CD14-positive monocyte (primary cell): ENCODE measurements at regions not wholly inside any gene's neighbourhood (a gene's known extent, or its start where the extent isn't known, plus 50 kb on each side); places are given as distances from the start of the nearest gene placed in this dataset.

ENCODE experiments used
- DNase-seq, 3 donors: peaks; one replicate each; pipeline ENCODE4 v3.0.0-alpha.2; 2011 to 2022
- H2AFZ ChIP-seq: 2 replicates; pipeline ENCODE4 v1.6.0; 2012; ENCODE audit warnings: mild to moderate bottlenecking, low read depth, low read length, inconsistent platforms; ENCODE audit not compliant: insufficient read depth, poor library complexity, severe bottlenecking
- H3K27ac ChIP-seq, 2 donors: 1 replicate in 1 of 2; 2 replicates in 1 of 2; pipeline ENCODE4 v1.5.1; 2012 to 2013; ENCODE audit warnings: low read length in 2 of 2, control low read depth in 1 of 2, inconsistent platforms in 1 of 2, low read depth in 1 of 2, mild to moderate bottlenecking in 1 of 2
- H3K27me3 ChIP-seq, 2 donors: one replicate each; pipeline versions ENCODE4 v1.6.0 to v1.6.1; 2011 to 2013; ENCODE audit warnings: low read length in 2 of 2; ENCODE audit not compliant: control insufficient read depth in 2 of 2, insufficient read depth in 2 of 2
- H3K36me3 ChIP-seq, 2 donors: replicated peaks in 1 of 2; 1 replicate in 1 of 2; 2 replicates in 1 of 2; pipeline versions ENCODE4 v1.5.1 to v1.6.1; 2012 to 2013; ENCODE audit warnings: low read length in 2 of 2, control low read depth in 1 of 2, inconsistent platforms in 1 of 2, mild to moderate bottlenecking in 1 of 2; ENCODE audit not compliant: insufficient read depth in 2 of 2, control insufficient read depth in 1 of 2
- H3K4me1 ChIP-seq, 2 donors: 1 replicate in 1 of 2; 2 replicates in 1 of 2; pipeline versions ENCODE4 v1.5.1 to v1.6.1; 2012 to 2013; ENCODE audit warnings: low read length in 2 of 2, control low read depth in 1 of 2, inconsistent platforms in 1 of 2, mild to moderate bottlenecking in 1 of 2, moderate library complexity in 1 of 2; ENCODE audit not compliant: insufficient read depth in 2 of 2, control insufficient read depth in 1 of 2
- H3K4me2 ChIP-seq: replicated peaks from 2 replicates; pipeline ENCODE3; 2012; ENCODE audit warnings: low read length, moderate library complexity, mild to moderate bottlenecking; ENCODE audit not compliant: poor library complexity, severe bottlenecking; ENCODE audit errors: extremely low read depth
- H3K4me3 ChIP-seq, 3 experiments: fragments of 200-600 bp in 1 of 3; sonication (generic) in 1 of 3; replicated peaks in 1 of 3; 1 replicate in 2 of 3; 2 replicates in 1 of 3; pipeline ENCODE4 v1.5.1; 2011 to 2013; ENCODE audit warnings: low read length in 3 of 3, mild to moderate bottlenecking in 3 of 3, control low read depth in 2 of 3, low read depth in 2 of 3, inconsistent platforms in 1 of 3, moderate library complexity in 1 of 3
- H3K79me2 ChIP-seq: 2 replicates; pipeline ENCODE4 v1.6.0; 2012; ENCODE audit warnings: mild to moderate bottlenecking, control low read depth, inconsistent platforms, low read length, moderate library complexity; ENCODE audit not compliant: insufficient read depth
- H3K9ac ChIP-seq: 2 replicates; pipeline ENCODE4 v1.6.0; 2017; ENCODE audit warnings: low read length, mild to moderate bottlenecking; ENCODE audit not compliant: insufficient read depth, poor library complexity, severe bottlenecking
- H3K9me3 ChIP-seq, 2 donors: replicated peaks in 1 of 2; 1 replicate in 1 of 2; 2 replicates in 1 of 2; pipeline versions ENCODE4 v1.5.1 to v1.6.1; 2012 to 2013; ENCODE audit warnings: low read length in 2 of 2, control low read depth in 1 of 2; ENCODE audit not compliant: control insufficient read depth in 1 of 2, insufficient read depth in 1 of 2
- H4K20me1 ChIP-seq: 2 replicates; pipeline ENCODE4 v1.6.0; 2012; ENCODE audit warnings: mild to moderate bottlenecking, low read length, control low read depth, moderate library complexity; ENCODE audit not compliant: insufficient read depth
- H3K27ac Mint-ChIP-seq, 7 donors: one replicate each; pipeline ENCODE4 v1.8.0; 2020; ENCODE audit warnings: mild to moderate bottlenecking in 7 of 7, mixed read lengths in 7 of 7, moderate library complexity in 6 of 7, inconsistent platforms in 2 of 7
- H3K27me3 Mint-ChIP-seq, 3 donors: one replicate each; pipeline ENCODE4 v1.8.0; 2021 to 2022; ENCODE audit warnings: low read depth in 3 of 3, mild to moderate bottlenecking in 3 of 3, mixed read lengths in 3 of 3, moderate library complexity in 3 of 3, inconsistent platforms in 1 of 3
- H3K36me3 Mint-ChIP-seq, 2 donors: one replicate each; pipeline ENCODE4 v1.8.0; 2020; ENCODE audit warnings: mixed read lengths in 2 of 2, inconsistent platforms in 1 of 2, mild to moderate bottlenecking in 1 of 2
- H3K4me1 Mint-ChIP-seq: one replicate; pipeline ENCODE4 v1.8.0; 2020; ENCODE audit warnings: mild to moderate bottlenecking, mixed read lengths
- H3K4me3 Mint-ChIP-seq, 2 donors: one replicate each; pipeline ENCODE4 v1.8.0; 2020; ENCODE audit warnings: mild to moderate bottlenecking in 2 of 2, mixed read lengths in 2 of 2, moderate library complexity in 1 of 2
- H3K9me3 Mint-ChIP-seq, 7 donors: one replicate each; pipeline ENCODE4 v1.8.0; 2020 to 2022; ENCODE audit warnings: mixed read lengths in 7 of 7, mild to moderate bottlenecking in 6 of 7, moderate library complexity in 6 of 7, inconsistent platforms in 2 of 7
- CTCF ChIP-seq: fragments of 200-600 bp; IDR thresholded peaks from one replicate; pipeline ENCODE4 v1.8.0; 2022; ENCODE audit warnings: antibody characterized with exemption, mild to moderate bottlenecking
- WGBS: methylation state at CpG from one replicate; pipeline ENCODE4 v1.1.5; 2013; ENCODE audit warnings: missing lambda C conversion rate; ENCODE audit not compliant: insufficient coverage; 5-methylcytosine and 5-hydroxymethylcytosine counted together
- intact Hi-C, 2 donors: fragments of 100-400 bp; cut with micrococcal nuclease; formaldehyde crosslinking; loops; one replicate each; pipeline versions ENCODE4 v1.15.0 to v1.15.1; 2023

- Histone ChIP-seq H4K20me1 (no peaks in the 10 kb centered on the region), H2AFZ (no peak overlapping the region), H3K4me1 (peaks cover 28 to 31% of the 10 kb centered on the region in 2 donors), H3K4me2 (no peak overlapping the region), H3K9me3 (peaks cover 0 to 3% of the 10 kb centered on the region in 2 donors), H3K9ac (no peak overlapping the region), H3K27ac (no peak overlapping the region), H3K4me3 (no peak overlapping the region), H3K79me2 (no peaks in the 10 kb centered on the region), H3K36me3 (no peaks in the 10 kb centered on the region), H3K27me3 (no peaks in the 10 kb centered on the region)
- no peak overlapping the region for H3K27ac Mint-ChIP-seq
- DNase-seq = no peak
- no peak overlapping the region for H3K4me3 Mint-ChIP-seq
- H3K36me3 Mint-ChIP-seq = no peaks in the 10 kb centered on the region
- peaks cover 6 to 12% (median 8%) of the 10 kb centered on the region in 7 donors for H3K9me3 Mint-ChIP-seq
- no peak for TF ChIP-seq CTCF
- H3K27me3 Mint-ChIP-seq = peaks cover 1 to 8% (median 2%) of the 10 kb centered on the region in 3 donors
- intact Hi-C loops = no loop called here
- 100% methylated on average over 3 of the region's 8 CpGs for WGBS
- H3K4me1 Mint-ChIP-seq = peaks cover 26% of the 10 kb centered on the region
Observed at GRCh38 chr6:16898640-16899396, 137.6 kb upstream of the ATXN1 start.

GRCh38 chr6:16897669-16898068, 136.4 kb upstream of the ATXN1 start:
- no peak overlapping the region for H3K27ac ChIP-seq
- 100% methylated on average over 1 of the region's 5 CpGs for WGBS
- peaks cover 0 to 3% of the 10 kb centered on the region in 2 donors for H3K9me3 ChIP-seq
- no peaks in the 10 kb centered on the region for H3K27me3 ChIP-seq
- H3K4me2 ChIP-seq = no peak overlapping the region
- no peak overlapping the region for H3K9ac ChIP-seq
- Mint-ChIP-seq H3K4me3 (no peak overlapping the region), H3K27me3 (peaks cover 1 to 8% (median 2%) of the 10 kb centered on the region in 3 donors), H3K36me3 (no peaks in the 10 kb centered on the region), H3K9me3 (peaks cover 6 to 12% (median 8%) of the 10 kb centered on the region in 7 donors), H3K4me1 (peaks cover 15% of the 10 kb centered on the region), H3K27ac (no peak overlapping the region)
- no peaks in the 10 kb centered on the region for H4K20me1 ChIP-seq
- no peaks in the 10 kb centered on the region for H3K79me2 ChIP-seq
- no peaks in the 10 kb centered on the region for H3K36me3 ChIP-seq
- H3K4me1 ChIP-seq = peaks cover 16 to 19% of the 10 kb centered on the region in 2 donors
- intact Hi-C loops = no loop called here
- DNase-seq = no peak
- no peak overlapping the region for H2AFZ ChIP-seq
- TF ChIP-seq CTCF = no peak
- no peak overlapping the region for H3K4me3 ChIP-seq
